ENCODE measurements at regions not wholly inside any gene's neighbourhood (a gene's known extent, or its start where the extent isn't known, plus 50 kb on each side); places are given as distances from the start of the nearest gene placed in this dataset.

- POLR2A ChIA-PET = no interaction called here
- no peaks in the 10 kb centered on the region for H3K36me3 ChIP-seq (ENCODE audit: control insufficient read depth in 4 of 4, insufficient read depth in 4 of 4, low read length in 3 of 4)
- WGBS (ENCODE audit: insufficient coverage) = 73% methylated on average over 2 of the region's 2 CpGs
- no peak overlapping the region for H3K27ac ChIP-seq (ENCODE audit: insufficient read depth in 1 of 2, low read depth in 1 of 2, low read length in 2 of 2, poor library complexity in 1 of 2, severe bottlenecking in 2 of 2)
- no peaks in the 10 kb centered on the region for H3K9me3 ChIP-seq (ENCODE audit: control extremely low read depth in 1 of 5, control insufficient read depth in 4 of 5, insufficient read depth in 2 of 5, low read depth in 1 of 5, low read length in 4 of 5)
- H3K4me3 ChIP-seq (ENCODE audit: control insufficient read depth in 1 of 7, extremely low read depth in 1 of 7, insufficient read depth in 4 of 7, low read depth in 2 of 7, low read length in 6 of 7) = no peak overlapping the region
- DNase-seq = no peak
- no peaks in the 10 kb centered on the region for H3K27me3 ChIP-seq (replicated peaks in 2 of 5; ENCODE audit: control insufficient read depth in 4 of 5, insufficient read depth in 5 of 5, low read length in 4 of 5)
- CTCF ChIA-PET = no interaction called here
- no peaks in the 10 kb centered on the region for H3K4me1 ChIP-seq (ENCODE audit: control extremely low read depth in 1 of 4, control insufficient read depth in 4 of 4, insufficient read depth in 4 of 4, low read length in 3 of 4)
These were observed 448.0 kb downstream of the NKX6-1 start for GRCh38 chr4:84051089-84051488.

GRCh38 chr4:84050015-84050414 lies 449.1 kb downstream of the NKX6-1 start:
- no peaks in the 10 kb centered on the region for H3K36me3 ChIP-seq (ENCODE audit: control insufficient read depth in 4 of 4, insufficient read depth in 4 of 4, low read length in 3 of 4)
- peaks cover 0 to 2% (median 0%) of the 10 kb centered on the region in 5 experiments for H3K9me3 ChIP-seq (ENCODE audit: control extremely low read depth in 1 of 5, control insufficient read depth in 4 of 5, insufficient read depth in 2 of 5, low read depth in 1 of 5, low read length in 4 of 5)
- no peaks in the 10 kb centered on the region for H3K4me1 ChIP-seq (ENCODE audit: control extremely low read depth in 1 of 4, control insufficient read depth in 4 of 4, insufficient read depth in 4 of 4, low read length in 3 of 4)
- ChIA-PET POLR2A (no interaction called here), CTCF (no interaction called here)
- no peak for DNase-seq
- no peak overlapping the region for H3K4me3 ChIP-seq (ENCODE audit: control insufficient read depth in 1 of 7, extremely low read depth in 1 of 7, insufficient read depth in 4 of 7, low read depth in 2 of 7, low read length in 6 of 7)
- no peaks in the 10 kb centered on the region for H3K27me3 ChIP-seq (replicated peaks in 2 of 5; ENCODE audit: control insufficient read depth in 4 of 5, insufficient read depth in 5 of 5, low read length in 4 of 5)
- no peak overlapping the region for H3K27ac ChIP-seq (ENCODE audit: insufficient read depth in 1 of 2, low read depth in 1 of 2, low read length in 2 of 2, poor library complexity in 1 of 2, severe bottlenecking in 2 of 2)
- 8% methylated on average over 1 of the region's 1 CpG for WGBS (ENCODE audit: insufficient coverage)

- H3K4me1 ChIP-seq (ENCODE audit: control extremely low read depth in 1 of 4, control insufficient read depth in 4 of 4, insufficient read depth in 4 of 4, low read length in 3 of 4) = no peaks in the 10 kb centered on the region
- ChIA-PET CTCF (no interaction called here), POLR2A (no interaction called here)
- no peaks in the 10 kb centered on the region for H3K27me3 ChIP-seq (replicated peaks in 2 of 5; ENCODE audit: control insufficient read depth in 4 of 5, insufficient read depth in 5 of 5, low read length in 4 of 5)
- no peak for DNase-seq
- H3K9me3 ChIP-seq (ENCODE audit: control extremely low read depth in 1 of 5, control insufficient read depth in 4 of 5, insufficient read depth in 2 of 5, low read depth in 1 of 5, low read length in 4 of 5) = peaks cover 0 to 2% (median 0%) of the 10 kb centered on the region in 5 experiments
- WGBS (ENCODE audit: insufficient coverage) = 100% methylated on average over 1 of the region's 5 CpGs
- no peaks in the 10 kb centered on the region for H3K36me3 ChIP-seq (ENCODE audit: control insufficient read depth in 4 of 4, insufficient read depth in 4 of 4, low read length in 3 of 4)
- H3K27ac ChIP-seq (ENCODE audit: insufficient read depth in 1 of 2, low read depth in 1 of 2, low read length in 2 of 2, poor library complexity in 1 of 2, severe bottlenecking in 2 of 2) = no peak overlapping the region
- H3K4me3 ChIP-seq (ENCODE audit: control insufficient read depth in 1 of 7, extremely low read depth in 1 of 7, insufficient read depth in 4 of 7, low read depth in 2 of 7, low read length in 6 of 7) = no peak overlapping the region
These were observed 452.5 kb downstream of the NKX6-1 start for GRCh38 chr4:84046551-84046950.

- no peak overlapping the region for H3K4me3 ChIP-seq (ENCODE audit: control insufficient read depth in 1 of 7, extremely low read depth in 1 of 7, insufficient read depth in 4 of 7, low read depth in 2 of 7, low read length in 6 of 7)
- CTCF ChIA-PET = no interaction called here
These were observed 457.7 kb downstream of the NKX6-1 start for GRCh38 chr4:84041426-84041825.

GRCh38 chr4:84035568-84035967 lies 463.5 kb downstream of the NKX6-1 start:
- no peaks in the 10 kb centered on the region for H3K9me3 ChIP-seq (ENCODE audit: control extremely low read depth in 1 of 5, control insufficient read depth in 4 of 5, insufficient read depth in 2 of 5, low read depth in 1 of 5, low read length in 4 of 5)
- 100% methylated on average over 1 of the region's 4 CpGs for WGBS (ENCODE audit: insufficient coverage)
- DNase-seq = no peak
- H3K27ac ChIP-seq (ENCODE audit: insufficient read depth in 1 of 2, low read depth in 1 of 2, low read length in 2 of 2, poor library complexity in 1 of 2, severe bottlenecking in 2 of 2) = no peak overlapping the region
- H3K36me3 ChIP-seq (ENCODE audit: control insufficient read depth in 4 of 4, insufficient read depth in 4 of 4, low read length in 3 of 4) = no peaks in the 10 kb centered on the region
- POLR2A ChIA-PET = no interaction called here
- CTCF ChIA-PET = no interaction called here
- no peaks in the 10 kb centered on the region for H3K4me1 ChIP-seq (ENCODE audit: control extremely low read depth in 1 of 4, control insufficient read depth in 4 of 4, insufficient read depth in 4 of 4, low read length in 3 of 4)
- H3K27me3 ChIP-seq (replicated peaks in 2 of 5; ENCODE audit: control insufficient read depth in 4 of 5, insufficient read depth in 5 of 5, low read length in 4 of 5) = peaks cover 0 to 2% (median 0%) of the 10 kb centered on the region in 5 experiments
- no peak overlapping the region for H3K4me3 ChIP-seq (ENCODE audit: control insufficient read depth in 1 of 7, extremely low read depth in 1 of 7, insufficient read depth in 4 of 7, low read depth in 2 of 7, low read length in 6 of 7)

More at GRCh38 chr4:84041426-84041825, 457.7 kb downstream of the NKX6-1 start:
- Histone ChIP-seq H3K36me3 (ENCODE audit: control insufficient read depth in 4 of 4, insufficient read depth in 4 of 4, low read length in 3 of 4) (no peaks in the 10 kb centered on the region), H3K27me3 (replicated peaks in 2 of 5; ENCODE audit: control insufficient read depth in 4 of 5, insufficient read depth in 5 of 5, low read length in 4 of 5) (no peaks in the 10 kb centered on the region), H3K4me1 (ENCODE audit: control extremely low read depth in 1 of 4, control insufficient read depth in 4 of 4, insufficient read depth in 4 of 4, low read length in 3 of 4) (no peaks in the 10 kb centered on the region), H3K9me3 (ENCODE audit: control extremely low read depth in 1 of 5, control insufficient read depth in 4 of 5, insufficient read depth in 2 of 5, low read depth in 1 of 5, low read length in 4 of 5) (peaks cover 0 to 2% (median 0%) of the 10 kb centered on the region in 5 experiments), H3K27ac (ENCODE audit: insufficient read depth in 1 of 2, low read depth in 1 of 2, low read length in 2 of 2, poor library complexity in 1 of 2, severe bottlenecking in 2 of 2) (no peak overlapping the region)
- POLR2A ChIA-PET = no interaction called here
- no peak for DNase-seq
- no CpG with 5 or more reads among the region's 3 CpGs for WGBS (ENCODE audit: insufficient coverage)

GRCh38 chr4:84032372-84032771 lies 466.7 kb downstream of the NKX6-1 start:
- ChIA-PET POLR2A (no interaction called here), CTCF (no interaction called here)
- no peak overlapping the region for H3K27ac ChIP-seq (ENCODE audit: insufficient read depth in 1 of 2, low read depth in 1 of 2, low read length in 2 of 2, poor library complexity in 1 of 2, severe bottlenecking in 2 of 2)
- H3K36me3 ChIP-seq (ENCODE audit: control insufficient read depth in 4 of 4, insufficient read depth in 4 of 4, low read length in 3 of 4) = no peaks in the 10 kb centered on the region
- H3K4me3 ChIP-seq (ENCODE audit: control insufficient read depth in 1 of 7, extremely low read depth in 1 of 7, insufficient read depth in 4 of 7, low read depth in 2 of 7, low read length in 6 of 7) = no peak overlapping the region
- H3K27me3 ChIP-seq (replicated peaks in 2 of 5; ENCODE audit: control insufficient read depth in 4 of 5, insufficient read depth in 5 of 5, low read length in 4 of 5) = peaks cover 0 to 2% (median 0%) of the 10 kb centered on the region in 5 experiments
- 100% methylated on average over 1 of the region's 2 CpGs for WGBS (ENCODE audit: insufficient coverage)
- H3K9me3 ChIP-seq (ENCODE audit: control extremely low read depth in 1 of 5, control insufficient read depth in 4 of 5, insufficient read depth in 2 of 5, low read depth in 1 of 5, low read length in 4 of 5) = no peaks in the 10 kb centered on the region
- no peak for DNase-seq
- no peaks in the 10 kb centered on the region for H3K4me1 ChIP-seq (ENCODE audit: control extremely low read depth in 1 of 4, control insufficient read depth in 4 of 4, insufficient read depth in 4 of 4, low read length in 3 of 4)

GRCh38 chr4:84031401-84031800 lies 467.7 kb downstream of the NKX6-1 start:
- H3K27ac ChIP-seq (ENCODE audit: insufficient read depth in 1 of 2, low read depth in 1 of 2, low read length in 2 of 2, poor library complexity in 1 of 2, severe bottlenecking in 2 of 2) = no peak overlapping the region
- DNase-seq = no peak
- CTCF ChIA-PET = no interaction called here
- no peaks in the 10 kb centered on the region for H3K9me3 ChIP-seq (ENCODE audit: control extremely low read depth in 1 of 5, control insufficient read depth in 4 of 5, insufficient read depth in 2 of 5, low read depth in 1 of 5, low read length in 4 of 5)
- H3K36me3 ChIP-seq (ENCODE audit: control insufficient read depth in 4 of 4, insufficient read depth in 4 of 4, low read length in 3 of 4) = no peaks in the 10 kb centered on the region
- H3K4me1 ChIP-seq (ENCODE audit: control extremely low read depth in 1 of 4, control insufficient read depth in 4 of 4, insufficient read depth in 4 of 4, low read length in 3 of 4) = no peaks in the 10 kb centered on the region
- 90% methylated on average over 2 of the region's 4 CpGs for WGBS (ENCODE audit: insufficient coverage)
- H3K27me3 ChIP-seq (replicated peaks in 2 of 5; ENCODE audit: control insufficient read depth in 4 of 5, insufficient read depth in 5 of 5, low read length in 4 of 5) = peaks cover 0 to 2% (median 0%) of the 10 kb centered on the region in 5 experiments
- no peak overlapping the region for H3K4me3 ChIP-seq (ENCODE audit: control insufficient read depth in 1 of 7, extremely low read depth in 1 of 7, insufficient read depth in 4 of 7, low read depth in 2 of 7, low read length in 6 of 7)
- POLR2A ChIA-PET = no interaction called here

Measured in common myeloid progenitor, CD34-positive (primary cell).